Right lobe of liver (tissue), 6 donors: ENCODE measurements at regions not wholly inside any gene's neighbourhood (a gene's known extent, or its start where the extent isn't known, plus 50 kb on each side); places are given as distances from the start of the nearest gene placed in this dataset.

Source experiments
- ATAC-seq, 4 donors: fragments of 200-7000 bp; cut with Tn5 transposase; one replicate each; pipeline ENCODE4 v1.9.1; 2020; ENCODE audit warnings: mild to moderate bottlenecking in 4 of 4, moderate library complexity in 4 of 4
- DNase-seq, 3 donors: peaks; one replicate each; pipeline ENCODE4 v3.0.0-alpha.2; 2020
- H3K27ac ChIP-seq, 3 donors: fragments of 200-600 bp; one replicate each; pipeline ENCODE4 v1.8.0; 2022
- H3K27me3 ChIP-seq, 2 donors: fragments of 200-600 bp; one replicate each; pipeline ENCODE4 v1.8.0; 2022
- H3K36me3 ChIP-seq, 4 donors: fragments of 200-600 bp; sonication (generic) in 1 of 4; one replicate each; pipeline versions ENCODE4 v1.5.1 to v1.8.0; 2017 to 2022; ENCODE audit warnings: control low read depth in 1 of 4
- H3K4me1 ChIP-seq, 4 donors: fragments of 200-600 bp; sonication (generic) in 1 of 4; one replicate each; pipeline versions ENCODE4 v1.5.1 to v1.8.0; 2017 to 2022; ENCODE audit warnings: control low read depth in 1 of 4
- H3K4me3 ChIP-seq, 3 donors: fragments of 200-600 bp; one replicate each; pipeline ENCODE4 v1.8.0; 2022
- H3K9me3 ChIP-seq, 4 donors: fragments of 200-600 bp; sonication (generic) in 1 of 4; one replicate each; pipeline versions ENCODE4 v1.5.1 to v1.8.0; 2017 to 2022; ENCODE audit warnings: control low read depth in 1 of 4
- POLR2A ChIP-seq: fragments of 450-650 bp; IDR thresholded peaks from one replicate; pipeline ENCODE4 v1.6.1; 2017; ENCODE audit warnings: antibody characterized with exemption, mild to moderate bottlenecking
- WGBS: methylation state at CpG from one replicate; pipeline ENCODE4 v1.1.6; 2018; ENCODE audit warnings: low coverage, low lambda C conversion rate; ENCODE audit not compliant: insufficient coverage; ENCODE audit errors: missing lambda C conversion rate; 5-methylcytosine and 5-hydroxymethylcytosine counted together
- intact Hi-C, 2 donors: fragments of 100-400 bp; cut with DNase I; formaldehyde crosslinking; loops; one replicate each; pipeline versions ENCODE4 v1.11.2 to v1.14.1; 2022
- TF ChIP-seq, protein P1 (sequence below), 4 donors: fragments of 200-600 bp in 3 of 4; fragments of 450-650 bp in 1 of 4; IDR thresholded peaks; one replicate each; pipeline versions ENCODE4 v1.5.1 to v1.8.0; 2016 to 2022; ENCODE audit warnings: antibody characterized with exemption in 4 of 4, mild to moderate bottlenecking in 2 of 4
- donor health status: DM: no; HTN: yes; CAD: no.
- donor health status: DM: no; HTN: no; CAD: no.
- donor health status: DM: no; HTN: no; CAD: no.
- donor health status: DM: no; HTN: yes; CAD: no.
- donor health status: DM: no; HTN: yes; CAD: no.

DNA sequence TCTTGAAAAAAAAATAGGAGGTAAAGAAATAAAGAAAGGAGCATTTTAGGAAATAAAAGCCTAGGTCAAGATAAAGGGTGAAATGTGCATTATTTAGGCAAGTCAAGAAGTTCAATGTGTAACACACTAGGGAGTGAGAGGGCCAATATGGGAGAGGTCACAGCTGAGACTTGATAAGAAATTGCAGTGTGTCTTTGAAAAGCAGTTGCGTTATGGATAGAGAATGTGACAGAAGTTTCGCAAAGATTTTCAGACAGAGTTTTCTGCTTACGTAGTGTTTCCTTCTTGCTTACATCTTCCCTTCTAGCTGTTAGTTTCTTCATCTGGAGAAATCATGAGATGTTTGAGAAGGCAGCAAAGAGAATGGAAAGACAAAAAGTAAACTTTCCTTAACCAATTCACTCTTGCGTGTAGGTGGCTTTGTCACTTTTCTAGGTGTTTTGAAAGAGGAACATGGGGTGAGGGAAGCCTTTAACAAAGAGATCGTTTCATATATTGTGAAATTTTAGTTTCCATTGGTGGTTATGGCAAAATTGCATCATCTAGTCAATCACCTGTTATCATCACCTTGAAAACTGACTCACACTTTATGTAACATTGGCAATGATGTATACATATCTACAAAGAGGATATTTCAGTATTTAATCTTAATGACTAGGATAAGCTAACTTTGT is 975.5 kb downstream of the OLFM4 start:
- Histone ChIP-seq H3K9me3 (no peaks in the 10 kb centered on the region), H3K27ac (no peak overlapping the region), H3K4me1 (no peaks in the 10 kb centered on the region), H3K36me3 (no peaks in the 10 kb centered on the region), H3K27me3 (no peaks in the 10 kb centered on the region), H3K4me3 (no peak overlapping the region)
- TF ChIP-seq POLR2A, result no peak
- TF ChIP-seq, protein P1, sequence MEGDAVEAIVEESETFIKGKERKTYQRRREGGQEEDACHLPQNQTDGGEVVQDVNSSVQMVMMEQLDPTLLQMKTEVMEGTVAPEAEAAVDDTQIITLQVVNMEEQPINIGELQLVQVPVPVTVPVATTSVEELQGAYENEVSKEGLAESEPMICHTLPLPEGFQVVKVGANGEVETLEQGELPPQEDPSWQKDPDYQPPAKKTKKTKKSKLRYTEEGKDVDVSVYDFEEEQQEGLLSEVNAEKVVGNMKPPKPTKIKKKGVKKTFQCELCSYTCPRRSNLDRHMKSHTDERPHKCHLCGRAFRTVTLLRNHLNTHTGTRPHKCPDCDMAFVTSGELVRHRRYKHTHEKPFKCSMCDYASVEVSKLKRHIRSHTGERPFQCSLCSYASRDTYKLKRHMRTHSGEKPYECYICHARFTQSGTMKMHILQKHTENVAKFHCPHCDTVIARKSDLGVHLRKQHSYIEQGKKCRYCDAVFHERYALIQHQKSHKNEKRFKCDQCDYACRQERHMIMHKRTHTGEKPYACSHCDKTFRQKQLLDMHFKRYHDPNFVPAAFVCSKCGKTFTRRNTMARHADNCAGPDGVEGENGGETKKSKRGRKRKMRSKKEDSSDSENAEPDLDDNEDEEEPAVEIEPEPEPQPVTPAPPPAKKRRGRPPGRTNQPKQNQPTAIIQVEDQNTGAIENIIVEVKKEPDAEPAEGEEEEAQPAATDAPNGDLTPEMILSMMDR (IDR thresholded peaks at IDR 0.05), result no peak
- DNase-seq (no peak), ATAC-seq (no peak)
- intact Hi-C loops, result no loop called here
- WGBS, result 43% methylated on average over 5 of the region's 5 CpGs

- DNase-seq (no peak), ATAC-seq (no peak)
- Histone ChIP-seq H3K9me3 (no peaks in the 10 kb centered on the region), H3K36me3 (no peaks in the 10 kb centered on the region), H3K4me3 (no peak overlapping the region), H3K27ac (no peak overlapping the region), H3K4me1 (no peaks in the 10 kb centered on the region), H3K27me3 (no peaks in the 10 kb centered on the region)
- TF ChIP-seq, protein P1 (IDR thresholded peaks at IDR 0.05), result no peak
- no peak for TF ChIP-seq POLR2A
- intact Hi-C loops, result no loop called here
- 50% methylated on average over 1 of the region's 1 CpG for WGBS
Observed at GRCh38 chr13:54016542-54016941, 987.9 kb downstream of the OLFM4 start.

GRCh38 chr13:54018485-54018884 is 989.9 kb downstream of the OLFM4 start:
- no peak overlapping the region for H3K27ac ChIP-seq
- ATAC-seq (no peak), DNase-seq (no peak)
- no peak for TF ChIP-seq POLR2A
- TF ChIP-seq, protein P1 (IDR thresholded peaks at IDR 0.05), result no peak
- no peaks in the 10 kb centered on the region for H3K4me1 ChIP-seq
- WGBS, result 88% methylated on average over 3 of the region's 3 CpGs
- no peak overlapping the region for H3K4me3 ChIP-seq
- H3K9me3 ChIP-seq, result no peaks in the 10 kb centered on the region
- H3K27me3 ChIP-seq, result no peaks in the 10 kb centered on the region
- intact Hi-C loops, result no loop called here
- no peaks in the 10 kb centered on the region for H3K36me3 ChIP-seq

GRCh38 chr13:54029226-54029625 is 1000.6 kb downstream of the OLFM4 start:
- intact Hi-C loops, result no loop called here
- Histone ChIP-seq H3K4me1 (no peaks in the 10 kb centered on the region), H3K4me3 (no peak overlapping the region), H3K36me3 (no peaks in the 10 kb centered on the region), H3K27ac (no peak overlapping the region), H3K9me3 (no peaks in the 10 kb centered on the region), H3K27me3 (no peaks in the 10 kb centered on the region)
- DNase-seq (no peak), ATAC-seq (no peak)
- TF ChIP-seq POLR2A, result no peak
- TF ChIP-seq, protein P1 (IDR thresholded peaks at IDR 0.05), result no peak
- 50% methylated on average over 1 of the region's 1 CpG for WGBS
